ENCODE measurements at regions not wholly inside any gene's neighbourhood (a gene's known extent, or its start where the extent isn't known, plus 50 kb on each side); places are given as distances from the start of the nearest gene placed in this dataset.

- no peak overlapping the region for H3K4me3 Mint-ChIP-seq
- peaks cover 4% of the 10 kb centered on the region; the same call in 1 of the 2 replicates for H3K27me3 Mint-ChIP-seq (ENCODE audit: low read depth)
- no peaks in the 10 kb centered on the region for H3K4me1 Mint-ChIP-seq
- TF ChIP-seq PREB (CRISPR knock-in tag; IDR thresholded peaks at IDR 0.05; ENCODE audit: borderline replicate concordance) (no peak), GRHL2 (CRISPR knock-in tag; IDR thresholded peaks at IDR 0.05; ENCODE audit: insufficient replicate concordance, severe bottlenecking) (no peak), EMX1 (CRISPR knock-in tag; IDR thresholded peaks at IDR 0.05) (no peak), FOXP4 (CRISPR knock-in tag; IDR thresholded peaks at IDR 0.05) (no peak)
- no peak for DNase-seq (ENCODE audit: low spot score)
- H3K27ac Mint-ChIP-seq = no peak overlapping the region
- peaks cover 14% of the 10 kb centered on the region for H3K9me3 Mint-ChIP-seq
- ChIA-PET POLR2A (no interaction called here), CTCF (interaction anchor here (1.7 kb wide), 1 partner anchor 24 kb away, joined by 8 read pairs; no protein-coding TSS in a partner anchor)
- peaks cover 8% of the 10 kb centered on the region; the same call in 1 of the 2 replicates for H3K36me3 Mint-ChIP-seq
- ATAC-seq = no peak
These were observed 116.6 kb downstream of the RPIA start for GRCh38 chr2:88808083-88808482.

DNA sequence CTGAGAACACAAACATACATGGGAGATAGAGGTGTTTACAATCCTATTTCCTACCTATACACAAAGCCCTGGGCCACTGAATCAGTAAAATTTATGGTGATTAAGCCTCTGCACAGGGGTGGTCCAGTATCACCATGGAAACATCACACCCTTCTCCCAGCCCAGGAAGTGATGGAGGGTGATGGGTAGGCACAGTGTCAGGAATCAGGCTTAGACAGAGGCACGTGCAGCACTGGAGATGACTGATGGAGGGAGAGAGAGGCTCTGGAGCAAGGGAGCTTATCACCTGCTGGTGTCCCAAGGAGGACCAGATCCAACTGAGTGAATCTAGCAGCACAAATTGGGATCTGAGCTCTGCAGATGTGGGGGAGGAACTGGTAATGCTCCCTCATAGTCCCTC, 117.2 kb downstream of the RPIA start:
- POLR2A ChIA-PET = no interaction called here
- peaks cover 20% of the 10 kb centered on the region for H3K9me3 Mint-ChIP-seq
- ATAC-seq (no peak), DNase-seq (ENCODE audit: low spot score) (no peak)
- H3K27ac Mint-ChIP-seq = no peak overlapping the region
- H3K27me3 Mint-ChIP-seq (ENCODE audit: low read depth) = peaks cover 4% of the 10 kb centered on the region; the same call in 1 of the 2 replicates
- H3K4me3 Mint-ChIP-seq = no peak overlapping the region
- no peaks in the 10 kb centered on the region for H3K4me1 Mint-ChIP-seq
- H3K36me3 Mint-ChIP-seq = peaks cover 11% of the 10 kb centered on the region; the same call in 1 of the 2 replicates
- CTCF ChIA-PET = interaction anchor here (1.7 kb wide), 1 partner anchor 23 kb away, joined by 8 read pairs; no protein-coding TSS in a partner anchor
- TF ChIP-seq TCF7 (CRISPR knock-in tag; IDR thresholded peaks at IDR 0.05; ENCODE audit: low read depth) (no peak), ZNF281 (CRISPR knock-in tag; IDR thresholded peaks at IDR 0.05) (no peak), NR2C2 (CRISPR knock-in tag; IDR thresholded peaks at IDR 0.05) (no peak), TEAD1 (CRISPR knock-in tag; IDR thresholded peaks at IDR 0.05) (no peak), TEAD4 (CRISPR knock-in tag; IDR thresholded peaks at IDR 0.05) (no peak), ZNF396 (CRISPR knock-in tag; IDR thresholded peaks at IDR 0.05; ENCODE audit: borderline replicate concordance) (no peak), IRF1 (CRISPR knock-in tag; IDR thresholded peaks at IDR 0.05) (no peak), FOXJ3 (CRISPR knock-in tag; IDR thresholded peaks at IDR 0.05; ENCODE audit: borderline replicate concordance) (no peak), ATF3 (CRISPR knock-in tag; conservative IDR thresholded peaks at IDR 0.05) (no peak), PRDM15 (CRISPR knock-in tag; IDR thresholded peaks at IDR 0.05) (no peak), ATF6 (CRISPR knock-in tag; IDR thresholded peaks at IDR 0.05) (no peak), ZSCAN18 (CRISPR knock-in tag; IDR thresholded peaks at IDR 0.05) (no peak)
- TF ChIP-seq, protein P1, sequence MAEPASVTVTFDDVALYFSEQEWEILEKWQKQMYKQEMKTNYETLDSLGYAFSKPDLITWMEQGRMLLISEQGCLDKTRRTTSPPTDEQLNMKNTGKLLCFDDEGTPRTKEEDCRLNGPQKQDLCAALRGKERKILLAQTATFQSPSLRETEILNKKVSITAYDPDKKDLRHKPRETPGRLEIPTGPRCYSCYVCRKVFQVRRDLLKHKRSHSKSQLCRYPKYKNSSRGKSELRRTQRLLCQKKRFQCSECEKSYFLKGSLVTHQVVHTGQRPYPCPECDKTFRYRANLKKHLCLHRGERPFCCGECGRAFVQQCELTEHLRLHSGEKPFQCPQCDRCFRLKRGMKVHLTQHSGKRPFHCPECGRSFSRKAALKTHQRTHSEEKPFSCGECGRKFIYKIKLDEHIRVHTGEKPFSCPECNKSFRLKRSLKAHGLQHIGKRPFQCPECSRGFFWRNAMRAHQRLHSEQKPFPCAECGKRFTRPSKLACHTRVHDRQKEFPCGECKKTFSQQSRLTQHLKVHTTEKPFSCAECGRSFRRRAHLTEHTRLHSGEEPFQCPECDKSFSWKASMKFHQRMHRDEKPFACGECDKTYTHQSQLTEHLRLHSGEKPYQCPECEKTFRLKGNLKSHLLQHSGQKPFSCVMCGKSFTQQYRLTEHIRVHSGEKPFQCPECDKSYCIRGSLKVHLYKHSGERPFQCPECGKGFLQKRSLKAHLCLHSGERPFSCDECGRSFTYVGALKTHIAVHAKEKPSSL (CRISPR knock-in tag; conservative IDR thresholded peaks at IDR 0.05) = no peak
